C4-2B (cell line): ENCODE measurements at regions not wholly inside any gene's neighbourhood (a gene's known extent, or its start where the extent isn't known, plus 50 kb on each side); places are given as distances from the start of the nearest gene placed in this dataset.

ENCODE experiments used
- ZFX ChIP-seq: fragments of 450-650 bp; IDR thresholded peaks from 2 replicates; pipeline ENCODE4 v1.6.1; 2017
- TF ChIP-seq, protein P1 (sequence below): fragments of 450-650 bp; conservative IDR thresholded peaks from 2 replicates; pipeline ENCODE4 v1.5.1; 2017; ENCODE audit warnings: mild to moderate bottlenecking

DNA sequence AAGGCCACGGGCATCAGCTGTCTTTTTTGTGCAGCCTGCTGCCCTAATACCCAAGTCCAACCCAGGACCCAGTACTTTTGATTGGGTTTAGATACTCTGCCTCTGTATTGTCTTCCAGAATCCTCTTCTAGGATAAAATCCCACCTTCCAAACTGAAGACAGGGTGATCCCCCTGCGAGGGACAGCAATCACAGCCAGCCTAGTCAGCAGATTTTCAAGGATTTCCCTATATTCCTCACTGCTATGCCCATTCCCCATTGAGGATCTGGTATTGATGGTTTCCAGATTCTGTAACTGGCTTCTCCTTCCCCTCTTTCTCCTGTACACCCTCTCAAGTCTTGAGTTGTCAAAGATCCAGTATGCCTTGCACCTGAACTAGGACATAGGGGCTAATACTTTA, 389.4 kb downstream of the TRIM36 start:
- TF ChIP-seq, protein P1, sequence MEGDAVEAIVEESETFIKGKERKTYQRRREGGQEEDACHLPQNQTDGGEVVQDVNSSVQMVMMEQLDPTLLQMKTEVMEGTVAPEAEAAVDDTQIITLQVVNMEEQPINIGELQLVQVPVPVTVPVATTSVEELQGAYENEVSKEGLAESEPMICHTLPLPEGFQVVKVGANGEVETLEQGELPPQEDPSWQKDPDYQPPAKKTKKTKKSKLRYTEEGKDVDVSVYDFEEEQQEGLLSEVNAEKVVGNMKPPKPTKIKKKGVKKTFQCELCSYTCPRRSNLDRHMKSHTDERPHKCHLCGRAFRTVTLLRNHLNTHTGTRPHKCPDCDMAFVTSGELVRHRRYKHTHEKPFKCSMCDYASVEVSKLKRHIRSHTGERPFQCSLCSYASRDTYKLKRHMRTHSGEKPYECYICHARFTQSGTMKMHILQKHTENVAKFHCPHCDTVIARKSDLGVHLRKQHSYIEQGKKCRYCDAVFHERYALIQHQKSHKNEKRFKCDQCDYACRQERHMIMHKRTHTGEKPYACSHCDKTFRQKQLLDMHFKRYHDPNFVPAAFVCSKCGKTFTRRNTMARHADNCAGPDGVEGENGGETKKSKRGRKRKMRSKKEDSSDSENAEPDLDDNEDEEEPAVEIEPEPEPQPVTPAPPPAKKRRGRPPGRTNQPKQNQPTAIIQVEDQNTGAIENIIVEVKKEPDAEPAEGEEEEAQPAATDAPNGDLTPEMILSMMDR = no peak
- TF ChIP-seq ZFX = no peak
